ENCODE measurements at regions not wholly inside any gene's neighbourhood (a gene's known extent, or its start where the extent isn't known, plus 50 kb on each side); places are given as distances from the start of the nearest gene placed in this dataset.
A peak's percentile ranks its signal among the peaks of the same experiment; 100 is the strongest.
"Not testable (repeated sequence)": the region's sequence is repeated elsewhere in the genome, so short reads cannot be mapped to it uniquely, and the experiment has no call there.

GRCh38 chr6:155587817-155588216 lies 132.2 kb upstream of the NOX3 start:
- no peak for DNase-seq (ENCODE audit: low read depth)

DNA sequence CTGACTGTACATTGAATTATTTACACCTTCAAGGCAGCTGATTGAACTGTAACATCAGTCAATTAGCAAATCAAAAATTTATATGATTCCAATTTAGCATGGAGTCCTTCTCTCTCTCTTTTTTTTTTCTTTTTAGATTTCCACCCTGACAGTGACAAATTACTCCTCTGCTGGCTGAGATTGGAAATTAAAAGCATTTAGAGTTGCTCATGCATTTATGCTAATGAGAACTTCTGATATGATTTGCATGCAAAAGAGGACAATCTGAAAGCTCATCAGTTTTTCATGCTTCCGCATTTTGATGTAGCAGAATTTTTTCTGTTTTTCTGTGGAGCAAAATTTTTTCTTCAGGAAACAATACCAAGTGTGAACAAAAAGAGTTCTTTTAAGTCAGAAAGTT lies 130.5 kb upstream of the NOX3 start:
- DNase-seq (ENCODE audit: low read depth), result no peak

DNA sequence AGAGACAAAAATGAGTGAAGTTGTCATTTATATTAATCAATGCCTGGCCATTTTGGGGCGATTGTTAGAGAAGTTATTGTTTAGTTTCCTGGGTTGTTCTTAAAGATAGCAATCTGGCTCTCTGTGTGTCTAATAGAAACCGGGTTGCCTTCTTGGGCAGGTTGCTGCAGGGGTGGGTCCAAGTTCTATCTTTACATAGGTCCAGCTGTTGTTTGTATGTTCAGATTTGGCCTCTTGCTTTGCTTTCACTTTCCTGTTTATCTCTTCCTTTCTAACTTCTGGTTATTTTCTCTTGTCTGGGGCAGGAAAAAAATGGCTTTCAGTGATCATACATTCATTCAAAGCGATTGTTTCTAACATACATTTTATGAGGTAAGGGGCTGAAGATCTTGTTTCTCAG lies 128.4 kb upstream of the NOX3 start:
- DNase-seq (ENCODE audit: low read depth), result no peak

DNA sequence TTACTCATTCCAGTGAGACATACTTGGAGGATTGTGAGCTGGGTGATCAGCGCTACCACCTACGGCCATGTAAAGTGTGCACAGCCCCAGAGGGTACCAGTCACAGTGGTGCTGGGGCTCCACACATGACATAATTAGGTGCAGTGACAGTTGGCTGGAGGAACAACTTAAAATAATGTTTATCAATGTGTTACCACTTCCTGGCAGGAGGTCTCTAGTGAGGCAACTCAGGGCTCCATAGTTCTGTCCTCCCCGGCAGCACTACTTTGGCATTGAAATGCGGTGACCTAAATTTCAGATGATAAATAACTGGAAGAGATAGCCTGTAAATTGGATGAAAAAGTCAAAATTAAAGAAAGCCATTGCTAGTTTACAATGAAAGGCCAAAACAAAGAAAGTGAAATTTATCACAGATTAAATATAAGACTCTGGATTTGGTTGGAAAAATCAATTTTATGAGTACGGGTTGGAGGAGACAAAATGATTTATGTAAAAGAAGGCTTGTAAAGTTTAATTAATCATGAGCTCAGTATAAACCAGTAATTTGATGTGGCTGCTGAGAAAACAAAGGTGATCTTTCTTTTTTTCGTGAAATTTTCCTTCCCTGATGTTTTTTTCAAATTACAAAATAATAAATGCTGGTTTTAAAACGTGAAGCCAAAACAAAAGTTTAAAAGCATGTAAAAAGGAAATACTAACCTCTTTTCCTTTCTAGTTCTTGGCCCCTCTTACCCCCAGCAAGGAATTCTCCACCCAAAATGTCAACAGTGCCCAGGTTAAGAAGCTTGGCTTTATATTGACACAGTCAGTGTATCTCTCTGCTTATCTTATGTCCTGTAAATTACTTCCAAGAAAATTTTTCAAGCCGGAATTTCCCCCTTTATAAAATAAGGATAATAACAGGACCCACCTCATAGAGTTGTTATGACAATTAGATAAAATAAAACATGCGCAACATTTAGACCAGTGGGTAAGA lies 126.7 kb upstream of the NOX3 start:
- DNase-seq (ENCODE audit: low read depth), result no peak

- DNase-seq (ENCODE audit: low read depth), result no peak
Measured at GRCh38 chr6:155580904-155581303, 125.3 kb upstream of the NOX3 start.

GRCh38 chr6:155578251-155578650 lies 122.6 kb upstream of the NOX3 start:
- DNase-seq (ENCODE audit: low read depth), result no peak

DNA sequence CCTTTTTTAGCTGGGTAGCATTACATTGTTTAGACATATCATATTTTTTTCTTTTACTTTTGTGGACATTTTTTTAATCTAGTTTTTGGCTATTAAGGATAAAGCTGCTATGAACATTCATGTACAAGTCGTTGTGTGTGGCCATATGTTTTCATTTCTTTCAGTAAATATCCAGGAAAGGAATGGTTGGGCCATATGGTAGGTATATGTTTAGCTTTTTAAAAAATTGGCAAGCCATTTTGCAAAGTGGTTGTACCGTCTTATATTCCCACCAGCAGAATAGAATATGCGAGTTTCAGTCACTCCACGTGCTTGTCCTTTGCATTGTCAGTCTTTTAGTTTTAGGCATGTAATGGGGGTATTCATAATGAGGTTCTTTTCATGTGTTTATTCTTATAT lies 106.3 kb upstream of the NOX3 start:
- no peak for DNase-seq (ENCODE audit: low read depth)

GRCh38 chr6:155561257-155561965 lies 105.8 kb upstream of the NOX3 start:
- no peak for DNase-seq (ENCODE audit: low read depth)

GRCh38 chr6:155549928-155550327 lies 94.3 kb upstream of the NOX3 start:
- DNase-seq (ENCODE audit: low read depth), result no peak

DNA sequence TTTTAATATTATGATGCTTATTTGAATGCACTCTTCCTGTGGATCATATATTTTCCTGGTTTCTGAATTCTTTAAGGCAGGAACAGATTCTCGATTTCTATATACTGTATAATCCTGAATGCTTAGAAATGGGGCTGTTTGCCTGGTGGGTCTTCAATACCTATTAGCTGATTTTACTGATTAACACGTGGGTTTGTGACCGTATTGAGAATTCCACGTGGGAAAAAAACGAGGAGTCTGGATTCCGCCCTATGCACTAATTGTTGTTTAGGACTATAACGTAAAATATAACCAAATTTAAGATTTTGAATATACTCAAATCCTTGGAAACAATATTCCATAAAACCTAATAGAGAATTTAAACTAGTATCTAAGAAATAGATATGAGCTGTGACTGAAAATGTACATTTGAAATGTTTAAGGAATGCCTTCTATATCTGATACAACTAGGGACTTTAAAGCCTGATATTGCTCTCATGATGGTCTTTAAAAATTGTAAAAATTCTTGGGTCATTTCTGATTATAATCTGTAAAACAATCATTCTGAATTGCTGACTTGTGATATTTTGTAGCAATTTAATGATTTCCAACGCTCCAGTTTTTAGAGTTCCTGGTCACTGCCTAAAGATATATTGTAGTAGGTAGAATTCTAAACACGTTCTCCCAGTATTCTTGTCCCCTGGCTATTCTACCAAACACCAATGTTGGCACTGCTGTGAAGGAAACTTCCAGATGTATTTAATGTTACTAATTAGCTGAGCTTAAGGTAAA lies 93.6 kb upstream of the NOX3 start:
- DNase-seq (ENCODE audit: low read depth), result no peak

GRCh38 chr6:155548576-155548975 lies 92.9 kb upstream of the NOX3 start:
- DNase-seq (ENCODE audit: low read depth), result no peak

GRCh38 chr6:155544677-155545076 lies 89.0 kb upstream of the NOX3 start:
- no peak for DNase-seq (ENCODE audit: low read depth)

- DNase-seq (ENCODE audit: low read depth), result no peak
Measured at GRCh38 chr6:155543166-155543847, 87.7 kb upstream of the NOX3 start.

- DNase-seq (ENCODE audit: low read depth), result no peak
Measured at GRCh38 chr6:155542036-155542435, 86.4 kb upstream of the NOX3 start.

DNA sequence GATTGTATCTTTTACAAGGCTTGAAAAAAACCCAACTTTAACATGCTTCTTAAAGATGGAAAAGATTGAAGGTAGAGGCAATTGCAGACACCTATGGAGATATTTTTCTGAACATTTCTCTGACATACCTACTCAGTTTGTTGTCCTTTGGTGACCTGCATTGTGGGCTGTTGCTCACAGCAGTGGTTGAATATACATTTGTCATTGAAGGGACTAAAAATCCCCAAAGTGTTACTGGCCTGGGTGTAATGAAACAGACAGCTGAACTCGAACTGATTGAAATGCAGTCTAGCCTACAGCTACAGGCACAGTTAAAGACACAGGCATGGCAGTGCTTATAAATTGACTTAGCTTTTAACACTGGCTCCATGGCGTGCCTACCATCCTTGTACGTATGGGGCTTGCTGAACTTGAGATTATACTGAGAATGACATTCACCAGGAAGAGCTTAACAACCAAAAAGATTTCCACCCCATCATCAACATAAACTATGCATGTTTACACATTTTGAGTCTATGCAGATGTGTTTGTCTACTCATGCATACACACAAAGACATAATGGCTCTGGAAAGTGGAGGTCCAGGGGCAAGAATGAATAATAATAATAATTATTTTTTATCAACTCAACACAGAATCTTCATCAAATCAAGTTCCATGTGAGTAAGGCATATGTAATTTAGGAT lies 83.2 kb upstream of the NOX3 start:
- DNase-seq (ENCODE audit: low read depth), result no peak

GRCh38 chr6:155534678-155535077 lies 79.0 kb upstream of the NOX3 start:
- DNase-seq (ENCODE audit: low read depth), result no peak

GRCh38 chr6:155530219-155530834 lies 74.7 kb upstream of the NOX3 start:
- DNase-seq (ENCODE audit: low read depth), result peak; percentile 59

GRCh38 chr6:155529814-155530213 lies 74.2 kb upstream of the NOX3 start:
- DNase-seq (ENCODE audit: low read depth), result not testable (repeated sequence)

DNA sequence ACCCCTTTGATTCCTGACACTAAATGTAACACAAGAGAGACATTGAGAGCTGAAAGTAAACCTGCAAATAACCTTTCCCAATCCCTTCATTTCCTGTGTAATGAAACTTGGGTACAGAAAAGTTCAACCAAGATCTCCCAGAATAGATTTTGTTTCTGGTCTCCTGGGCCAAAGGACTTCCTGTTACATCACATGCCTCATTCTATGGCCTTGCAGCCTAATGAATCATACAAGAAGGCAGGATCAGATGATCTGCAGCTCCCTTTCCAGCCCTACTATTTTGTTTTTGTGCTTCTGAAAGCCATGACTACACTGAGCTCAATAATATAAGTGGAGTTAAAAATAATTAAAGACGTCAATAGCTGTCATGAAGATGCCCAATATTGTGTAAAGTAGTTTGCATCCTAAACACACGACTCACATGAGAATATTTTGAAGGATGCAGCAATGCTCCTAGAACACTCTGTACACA lies 73.4 kb upstream of the NOX3 start:
- DNase-seq (ENCODE audit: low read depth), result peak; percentile 95

- DNase-seq (ENCODE audit: low read depth), result no peak
Measured at GRCh38 chr6:155528335-155528734, 72.7 kb upstream of the NOX3 start.

DNA sequence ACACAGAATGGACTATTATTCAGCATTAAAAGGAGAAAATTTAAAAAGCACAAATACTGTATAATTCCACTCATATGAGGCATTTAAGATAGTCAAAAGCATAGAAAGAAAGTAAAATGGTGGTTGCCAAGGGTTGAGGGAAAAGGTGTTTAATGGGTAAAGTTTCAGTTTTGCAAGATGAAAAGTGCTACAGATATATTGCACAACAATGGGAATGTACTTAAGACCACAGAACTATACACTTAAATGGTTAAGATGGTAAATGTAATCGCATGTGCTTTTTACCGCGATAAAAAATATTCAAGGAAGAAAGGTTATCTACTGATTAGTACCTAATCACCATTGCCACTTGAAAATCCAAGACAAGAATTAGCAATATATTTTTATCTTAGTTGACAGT lies 71.8 kb upstream of the NOX3 start:
- no peak for DNase-seq (ENCODE audit: low read depth)
